Neutrophil (primary cell): ENCODE measurements at regions not wholly inside any gene's neighbourhood (a gene's known extent, or its start where the extent isn't known, plus 50 kb on each side); places are given as distances from the start of the nearest gene placed in this dataset.

Experiments
- H3K27ac ChIP-seq: fragments of 200-600 bp; sonication (generic); 2 replicates; pipeline ENCODE4 v1.5.1; 2016; ENCODE audit warnings: mild to moderate bottlenecking, moderate library complexity
- H3K27me3 ChIP-seq: fragments of 200-600 bp; sonication (generic); 2 replicates; pipeline ENCODE4 v1.6.0; 2016; ENCODE audit warnings: mild to moderate bottlenecking
- H3K36me3 ChIP-seq: fragments of 200-600 bp; sonication (generic); 2 replicates; pipeline ENCODE4 v1.5.1; 2017
- H3K4me1 ChIP-seq, 2 experiments: fragments of 200-600 bp in 1 of 2; sonication (generic) in 1 of 2; 1 replicate in 1 of 2; 2 replicates in 1 of 2; pipeline versions ENCODE4 v1.5.1 to v1.6.1; 2013 to 2016; ENCODE audit warnings: low read depth in 1 of 2, low read length in 1 of 2, mild to moderate bottlenecking in 1 of 2, moderate library complexity in 1 of 2; ENCODE audit not compliant: control insufficient read depth in 1 of 2, insufficient read depth in 1 of 2
- H3K4me3 ChIP-seq, 2 experiments: fragments of 200-600 bp in 1 of 2; sonication (generic) in 1 of 2; 1 replicate in 1 of 2; 2 replicates in 1 of 2; pipeline ENCODE4 v1.5.1; 2013 to 2016; ENCODE audit warnings: low read depth in 1 of 2, low read length in 1 of 2, mild to moderate bottlenecking in 1 of 2, moderate library complexity in 1 of 2
- H3K9me3 ChIP-seq: fragments of 200-600 bp; sonication (generic); 2 replicates; pipeline ENCODE4 v1.5.1; 2016
- TF ChIP-seq, protein P1 (sequence below): fragments of 200-600 bp; sonication (generic); IDR thresholded peaks from 2 replicates; pipeline ENCODE4 v1.5.1; 2016; ENCODE audit warnings: antibody characterized with exemption

DNA sequence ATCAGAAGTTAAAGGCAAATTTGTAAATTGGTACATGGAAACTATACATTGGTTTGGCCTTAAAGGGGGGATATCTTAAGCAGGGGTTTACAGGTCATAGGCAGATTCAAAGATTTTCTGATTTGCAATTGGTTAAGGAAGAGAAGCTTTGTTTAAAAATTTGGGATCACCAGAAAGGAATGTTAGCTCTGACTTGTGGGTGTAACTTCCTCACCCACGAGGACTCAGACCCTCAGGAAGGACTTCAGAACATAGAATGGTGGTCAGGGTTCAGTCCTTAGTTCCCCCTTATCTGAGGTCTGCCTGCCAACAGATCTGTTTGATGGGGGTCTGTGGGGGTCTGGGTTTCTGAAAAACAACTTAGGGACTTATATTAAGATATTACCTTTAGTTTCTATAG is 427.4 kb upstream of the DIPK2B start:
- Histone ChIP-seq H3K9me3 (no peaks in the 10 kb centered on the region), H3K27ac (no peak overlapping the region), H3K4me3 (no peak overlapping the region), H3K36me3 (no peaks in the 10 kb centered on the region), H3K4me1 (no peaks in the 10 kb centered on the region), H3K27me3 (no peaks in the 10 kb centered on the region)
- TF ChIP-seq, protein P1, sequence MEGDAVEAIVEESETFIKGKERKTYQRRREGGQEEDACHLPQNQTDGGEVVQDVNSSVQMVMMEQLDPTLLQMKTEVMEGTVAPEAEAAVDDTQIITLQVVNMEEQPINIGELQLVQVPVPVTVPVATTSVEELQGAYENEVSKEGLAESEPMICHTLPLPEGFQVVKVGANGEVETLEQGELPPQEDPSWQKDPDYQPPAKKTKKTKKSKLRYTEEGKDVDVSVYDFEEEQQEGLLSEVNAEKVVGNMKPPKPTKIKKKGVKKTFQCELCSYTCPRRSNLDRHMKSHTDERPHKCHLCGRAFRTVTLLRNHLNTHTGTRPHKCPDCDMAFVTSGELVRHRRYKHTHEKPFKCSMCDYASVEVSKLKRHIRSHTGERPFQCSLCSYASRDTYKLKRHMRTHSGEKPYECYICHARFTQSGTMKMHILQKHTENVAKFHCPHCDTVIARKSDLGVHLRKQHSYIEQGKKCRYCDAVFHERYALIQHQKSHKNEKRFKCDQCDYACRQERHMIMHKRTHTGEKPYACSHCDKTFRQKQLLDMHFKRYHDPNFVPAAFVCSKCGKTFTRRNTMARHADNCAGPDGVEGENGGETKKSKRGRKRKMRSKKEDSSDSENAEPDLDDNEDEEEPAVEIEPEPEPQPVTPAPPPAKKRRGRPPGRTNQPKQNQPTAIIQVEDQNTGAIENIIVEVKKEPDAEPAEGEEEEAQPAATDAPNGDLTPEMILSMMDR, result no peak

DNA sequence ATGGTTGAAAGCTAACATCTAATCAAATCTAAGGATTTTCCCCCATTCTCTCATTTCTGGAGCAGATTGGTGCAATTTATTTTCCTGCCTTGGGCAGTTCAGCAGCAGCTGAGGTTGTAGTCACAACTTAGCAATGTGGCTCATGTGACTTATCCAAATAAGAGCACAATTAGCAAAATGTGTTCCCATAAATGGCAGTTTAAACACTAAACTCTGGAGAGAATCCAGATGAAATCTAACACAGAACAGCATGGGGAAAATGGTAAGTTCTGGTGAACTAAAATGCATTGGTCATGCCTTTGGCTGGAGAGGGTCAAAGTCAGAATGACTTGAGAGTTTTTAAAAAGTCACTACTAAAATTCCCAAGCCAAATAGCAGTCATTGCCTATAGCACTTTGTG is 422.6 kb upstream of the DIPK2B start:
- H3K9me3 ChIP-seq, result no peaks in the 10 kb centered on the region
- no peak overlapping the region for H3K27ac ChIP-seq
- no peaks in the 10 kb centered on the region for H3K27me3 ChIP-seq
- H3K4me3 ChIP-seq, result no peak overlapping the region
- H3K4me1 ChIP-seq, result no peaks in the 10 kb centered on the region
- no peaks in the 10 kb centered on the region for H3K36me3 ChIP-seq
- TF ChIP-seq, protein P1, result no peak

DNA sequence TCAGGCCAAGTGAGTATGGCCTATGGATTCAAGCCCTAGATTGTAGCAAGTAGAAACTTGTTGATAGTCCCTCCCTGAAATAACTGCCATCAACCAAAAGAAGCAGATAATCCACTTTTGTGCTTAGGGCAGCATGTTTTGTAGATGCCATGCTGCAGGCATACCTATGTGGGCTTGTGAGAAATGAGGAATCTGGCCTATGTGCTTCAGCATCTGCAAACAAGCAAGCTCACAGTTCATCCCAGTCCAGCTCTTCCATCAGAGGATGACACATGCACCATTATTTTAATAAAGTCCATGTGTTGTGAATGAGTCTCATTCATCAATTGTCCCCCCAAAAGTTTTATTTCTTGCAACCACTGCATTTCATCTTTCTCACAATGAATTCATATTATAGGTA is 421.9 kb upstream of the DIPK2B start:
- TF ChIP-seq, protein P1, result no peak
- no peaks in the 10 kb centered on the region for H3K27me3 ChIP-seq
- H3K27ac ChIP-seq, result no peak overlapping the region
- H3K36me3 ChIP-seq, result no peaks in the 10 kb centered on the region
- H3K9me3 ChIP-seq, result no peaks in the 10 kb centered on the region
- no peaks in the 10 kb centered on the region for H3K4me1 ChIP-seq
- H3K4me3 ChIP-seq, result no peak overlapping the region

DNA sequence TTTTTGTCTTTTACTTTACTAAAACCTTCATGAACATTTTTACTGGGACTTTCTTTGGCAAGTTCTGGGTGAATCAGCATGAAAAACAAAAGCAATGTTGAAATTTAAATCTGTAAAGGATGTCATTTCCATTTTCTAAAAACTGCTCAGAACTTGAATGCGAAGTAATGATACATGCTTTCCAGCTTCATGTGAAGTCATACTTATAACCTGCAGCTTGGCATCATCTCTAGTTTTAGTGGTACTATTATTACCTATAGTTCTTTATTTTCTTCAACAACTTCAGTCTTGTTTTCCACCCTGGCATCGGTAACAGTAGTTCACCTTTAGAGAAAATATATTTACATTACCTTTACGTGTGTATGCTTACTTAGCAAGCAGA is 421.4 kb upstream of the DIPK2B start:
- Histone ChIP-seq H3K9me3 (no peaks in the 10 kb centered on the region), H3K36me3 (no peaks in the 10 kb centered on the region), H3K4me3 (no peak overlapping the region), H3K27me3 (no peaks in the 10 kb centered on the region), H3K4me1 (no peaks in the 10 kb centered on the region), H3K27ac (no peak overlapping the region)
- TF ChIP-seq, protein P1, result no peak

DNA sequence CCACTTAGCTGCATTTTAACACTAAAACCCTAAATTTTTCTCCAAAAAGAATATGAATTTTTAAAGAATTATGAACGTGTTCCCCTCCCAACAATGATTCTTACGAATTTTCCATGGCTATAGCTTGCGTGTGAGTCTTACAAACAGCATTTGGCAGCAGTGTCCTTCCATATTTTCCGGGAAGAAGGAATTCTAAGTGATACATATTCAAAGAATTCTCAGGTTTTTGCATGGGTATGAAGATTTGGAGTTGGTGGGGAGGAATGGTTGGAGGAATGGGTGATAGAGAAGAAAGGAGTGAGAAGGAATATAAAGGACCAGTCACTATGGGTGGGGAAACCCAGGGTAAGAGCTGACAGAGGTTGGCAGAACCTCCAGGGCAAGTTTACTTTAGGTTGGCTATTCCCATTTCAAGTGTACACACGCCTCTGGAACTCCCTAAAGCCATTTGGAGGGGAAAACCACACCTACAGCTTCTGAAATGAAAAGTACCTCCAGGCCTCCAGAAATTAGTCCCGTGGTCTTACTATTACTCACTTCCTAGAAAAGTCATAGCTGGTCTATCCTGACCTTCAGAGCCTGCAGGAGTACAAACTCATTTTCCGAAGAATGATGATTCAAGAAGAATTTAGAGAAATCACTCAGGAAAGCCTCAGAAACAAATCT is 420.8 kb upstream of the DIPK2B start:
- TF ChIP-seq, protein P1, result no peak
- Histone ChIP-seq H3K4me1 (no peaks in the 10 kb centered on the region), H3K4me3 (no peak overlapping the region), H3K27ac (no peak overlapping the region), H3K36me3 (no peaks in the 10 kb centered on the region), H3K27me3 (no peaks in the 10 kb centered on the region), H3K9me3 (no peaks in the 10 kb centered on the region)
